Loucy (cell line): ENCODE measurements at regions not wholly inside any gene's neighbourhood (a gene's known extent, or its start where the extent isn't known, plus 50 kb on each side); places are given as distances from the start of the nearest gene placed in this dataset.

Source experiments
- H2AFZ ChIP-seq: fragments of 200-600 bp; sonication (generic); 2 replicates; pipeline ENCODE4 v1.6.0; 2016; ENCODE audit warnings: antibody characterized with exemption, mild to moderate bottlenecking, low read length, moderate library complexity
- H3F3A ChIP-seq: fragments of 200-600 bp; 2 replicates; pipeline ENCODE4 v1.6.0; 2016; ENCODE audit warnings: antibody characterized with exemption, low read depth, mild to moderate bottlenecking
- H3K27me3 ChIP-seq: fragments of 200-600 bp; sonication (generic); 2 replicates; pipeline ENCODE4 v1.6.1; 2014; ENCODE audit warnings: low read length, mild to moderate bottlenecking; ENCODE audit not compliant: insufficient read depth, poor library complexity, severe bottlenecking
- H3K36me3 ChIP-seq: fragments of 200-600 bp; sonication (generic); 2 replicates; pipeline ENCODE4 v1.6.1; 2016; ENCODE audit warnings: low read length; ENCODE audit not compliant: insufficient read depth
- H3K4me1 ChIP-seq: fragments of 200-600 bp; sonication (generic); 2 replicates; pipeline ENCODE4 v1.5.1; 2014; ENCODE audit warnings: low read length, mild to moderate bottlenecking; ENCODE audit not compliant: insufficient read depth, poor library complexity, severe bottlenecking
- H3K4me2 ChIP-seq: fragments of 200-600 bp; sonication (generic); 2 replicates; pipeline ENCODE4 v1.6.0; 2014; ENCODE audit warnings: antibody characterized with exemption, low read length, low read depth, mild to moderate bottlenecking; ENCODE audit not compliant: poor library complexity, severe bottlenecking
- H3K4me3 ChIP-seq: fragments of 200-600 bp; sonication (generic); 2 replicates; pipeline ENCODE4 v1.5.1; 2014; ENCODE audit warnings: low read length, mild to moderate bottlenecking, mixed read lengths; ENCODE audit not compliant: poor library complexity, severe bottlenecking
- H3K79me2 ChIP-seq: fragments of 200-600 bp; sonication (generic); 2 replicates; pipeline ENCODE4 v1.6.1; 2014; ENCODE audit warnings: low read length; ENCODE audit not compliant: insufficient read depth
- H3K9ac ChIP-seq: fragments of 200-600 bp; sonication (generic); 2 replicates; pipeline ENCODE4 v1.6.0; 2014; ENCODE audit warnings: mild to moderate bottlenecking, low read depth, low read length, moderate library complexity; ENCODE audit not compliant: poor library complexity, severe bottlenecking
- H3K9me2 ChIP-seq: fragments of 200-600 bp; sonication (generic); replicated peaks from 2 replicates; pipeline ENCODE4 v1.6.1; 2016; ENCODE audit warnings: low read depth, low read length, mixed read lengths
- H3K9me3 ChIP-seq: fragments of 200-600 bp; sonication (generic); 2 replicates; pipeline ENCODE4 v1.6.1; 2014; ENCODE audit warnings: mild to moderate bottlenecking, antibody characterized with exemption, low read length, low read depth; ENCODE audit not compliant: insufficient read depth
- H4K20me1 ChIP-seq: fragments of 200-600 bp; sonication (generic); 2 replicates; pipeline ENCODE4 v1.6.0; 2014; ENCODE audit warnings: antibody characterized with exemption, low read length, mild to moderate bottlenecking; ENCODE audit not compliant: insufficient read depth, poor library complexity, severe bottlenecking
- CTCF ChIP-seq: fragments of 200-600 bp; sonication (generic); conservative IDR thresholded peaks from 2 replicates; pipeline ENCODE4 v1.5.1; 2014; ENCODE audit warnings: mild to moderate bottlenecking, antibody characterized with exemption, low read length
- EZH2phosphoT487 ChIP-seq: fragments of 200-600 bp; IDR thresholded peaks from 2 replicates; pipeline ENCODE4 v1.6.1; 2018; ENCODE audit warnings: antibody characterized with exemption, mild to moderate bottlenecking, moderate library complexity, borderline replicate concordance

DNA sequence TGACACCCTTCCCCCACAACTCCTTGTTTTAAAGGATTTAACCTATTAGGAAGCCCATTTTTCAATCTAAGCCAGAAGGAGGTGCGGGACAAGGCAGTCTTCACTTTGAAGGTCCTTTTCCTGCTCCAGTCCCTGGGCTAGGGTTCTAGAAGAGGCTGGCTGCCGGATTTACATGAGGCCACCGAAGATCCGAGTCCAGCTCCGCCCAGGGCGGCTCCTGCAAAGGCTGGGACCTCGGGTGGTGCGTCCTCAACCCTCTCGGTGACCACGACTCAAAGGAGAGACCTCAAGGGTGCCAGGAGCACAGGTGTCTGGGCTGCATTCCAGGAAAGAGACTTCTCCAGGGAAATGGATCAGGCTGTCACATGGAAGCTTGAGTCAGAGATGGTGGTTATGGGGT, 471.6 kb downstream of the PCDH19 start:
- Histone ChIP-seq H3K36me3 (no peaks in the 10 kb centered on the region), H3K9me2 (no peaks in the 10 kb centered on the region), H4K20me1 (no peaks in the 10 kb centered on the region), H3K9me3 (no peaks in the 10 kb centered on the region), H3K79me2 (no peaks in the 10 kb centered on the region), H2AFZ (no peak overlapping the region), H3F3A (no peaks in the 10 kb centered on the region), H3K27me3 (no peaks in the 10 kb centered on the region), H3K4me1 (no peaks in the 10 kb centered on the region), H3K9ac (no peak overlapping the region), H3K4me3 (no peak overlapping the region), H3K4me2 (no peak overlapping the region)
- TF ChIP-seq EZH2phosphoT487 (no peak), CTCF (no peak)

DNA sequence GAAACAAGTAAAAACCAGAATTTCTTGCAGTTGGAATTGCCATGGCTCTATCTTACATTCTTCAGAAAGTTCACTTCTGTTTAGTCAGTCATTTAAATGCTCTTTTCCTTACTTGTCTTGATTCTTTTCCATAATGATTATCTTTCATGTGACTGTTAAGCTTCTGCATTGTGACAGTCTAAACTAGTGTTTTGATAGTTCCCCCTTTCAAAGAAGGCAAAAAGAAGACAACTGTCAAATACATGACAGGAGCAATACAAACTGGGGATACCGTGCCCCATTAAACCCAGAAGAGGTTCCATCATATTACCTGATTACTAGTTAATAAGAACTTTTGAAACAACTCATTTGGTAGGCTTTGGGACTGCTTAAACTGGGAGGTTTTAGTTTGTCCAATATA, 476.2 kb downstream of the PCDH19 start:
- Histone ChIP-seq H3K4me2 (no peak overlapping the region), H2AFZ (no peak overlapping the region), H3K4me1 (no peaks in the 10 kb centered on the region), H3K36me3 (no peaks in the 10 kb centered on the region), H3K9me3 (no peaks in the 10 kb centered on the region), H3K9ac (no peak overlapping the region), H3F3A (no peaks in the 10 kb centered on the region), H3K79me2 (no peaks in the 10 kb centered on the region), H3K27me3 (no peaks in the 10 kb centered on the region), H3K4me3 (no peak overlapping the region), H3K9me2 (no peaks in the 10 kb centered on the region), H4K20me1 (no peaks in the 10 kb centered on the region)
- no peak for TF ChIP-seq CTCF
- TF ChIP-seq EZH2phosphoT487 = no peak

GRCh38 chrX:99914635-99915034, 495.4 kb downstream of the PCDH19 start:
- no peak overlapping the region for H3K9ac ChIP-seq
- no peak overlapping the region for H3K4me3 ChIP-seq
- no peak overlapping the region for H3K4me2 ChIP-seq
- no peaks in the 10 kb centered on the region for H3K4me1 ChIP-seq
- H3K9me2 ChIP-seq = no peaks in the 10 kb centered on the region
- no peaks in the 10 kb centered on the region for H3K79me2 ChIP-seq
- no peaks in the 10 kb centered on the region for H3F3A ChIP-seq
- H3K27me3 ChIP-seq = no peaks in the 10 kb centered on the region
- H4K20me1 ChIP-seq = no peaks in the 10 kb centered on the region
- no peak overlapping the region for H2AFZ ChIP-seq
- H3K36me3 ChIP-seq = no peaks in the 10 kb centered on the region
- TF ChIP-seq CTCF = no peak
- no peak for TF ChIP-seq EZH2phosphoT487
- no peaks in the 10 kb centered on the region for H3K9me3 ChIP-seq
